ENCODE measurements at regions not wholly inside any gene's neighbourhood (a gene's known extent, or its start where the extent isn't known, plus 50 kb on each side); places are given as distances from the start of the nearest gene placed in this dataset.

- TF ChIP-seq CTCF (IDR thresholded peaks at IDR 0.05; ENCODE audit: control extremely low read depth in 1 of 3, insufficient read depth in 1 of 3, low read depth in 1 of 3, low read length in 3 of 3) (no peak), POLR2A (IDR thresholded peaks at IDR 0.05; ENCODE audit: control extremely low read depth in 1 of 2, low read depth in 2 of 2, low read length in 2 of 2) (no peak)
These were observed 221.5 kb downstream of the TSN start for GRCh38 chr2:121976926-121977325.
